ENCODE measurements at regions not wholly inside any gene's neighbourhood (a gene's known extent, or its start where the extent isn't known, plus 50 kb on each side); places are given as distances from the start of the nearest gene placed in this dataset.

- DNase-seq, result no peak
Observed at GRCh38 chr2:573805-574392, 103.3 kb downstream of the TMEM18 start.

GRCh38 chr2:573025-573424, 104.2 kb downstream of the TMEM18 start:
- no peak for DNase-seq

- DNase-seq, result no peak
Observed at GRCh38 chr2:569681-570080, 107.5 kb downstream of the TMEM18 start.

GRCh38 chr2:568639-569235, 108.5 kb downstream of the TMEM18 start:
- DNase-seq, result no peak

GRCh38 chr2:567865-568638, 109.2 kb downstream of the TMEM18 start:
- DNase-seq, result no peak

GRCh38 chr2:567496-567864, 109.7 kb downstream of the TMEM18 start:
- no peak for DNase-seq

- no peak for DNase-seq
Observed at GRCh38 chr2:566379-567313, 110.6 kb downstream of the TMEM18 start.

GRCh38 chr2:564471-565181, 112.6 kb downstream of the TMEM18 start:
- DNase-seq, result no peak

- no peak for DNase-seq
Observed at GRCh38 chr2:563512-563911, 113.7 kb downstream of the TMEM18 start.

- DNase-seq, result no peak
Observed at GRCh38 chr2:562391-563364, 114.5 kb downstream of the TMEM18 start.

- no peak for DNase-seq
Observed at GRCh38 chr2:558879-559278, 118.3 kb downstream of the TMEM18 start.

GRCh38 chr2:558302-558642, 118.9 kb downstream of the TMEM18 start:
- DNase-seq, result no peak

- DNase-seq, result no peak
Observed at GRCh38 chr2:557635-558301, 119.4 kb downstream of the TMEM18 start.

- DNase-seq, result no peak
Observed at GRCh38 chr2:556485-556884, 120.7 kb downstream of the TMEM18 start.

GRCh38 chr2:555164-555922, 121.9 kb downstream of the TMEM18 start:
- no peak for DNase-seq

GRCh38 chr2:554444-554843, 122.8 kb downstream of the TMEM18 start:
- DNase-seq, result no peak

- DNase-seq, result no peak
Observed at GRCh38 chr2:552906-553305, 124.3 kb downstream of the TMEM18 start.

GRCh38 chr2:551621-552020, 125.6 kb downstream of the TMEM18 start:
- no peak for DNase-seq

GRCh38 chr2:550860-551567, 126.2 kb downstream of the TMEM18 start:
- no peak for DNase-seq
